HG03442 (cell line): ENCODE measurements at regions not wholly inside any gene's neighbourhood (a gene's known extent, or its start where the extent isn't known, plus 50 kb on each side); places are given as distances from the start of the nearest gene placed in this dataset.

Source experiments
- ATAC-seq: cut with Tn5 transposase; IDR thresholded peaks from one replicate; pipeline ENCODE4 v1.9.1; 2021; ENCODE audit warnings: mild to moderate bottlenecking, moderate library complexity; ENCODE audit not compliant: unreplicated experiment

GRCh38 chr6:133170602-133171001 is 70.6 kb upstream of the EYA4 start:
- ATAC-seq, result no peak

GRCh38 chr6:133171989-133172604 is 69.1 kb upstream of the EYA4 start:
- no peak for ATAC-seq

DNA sequence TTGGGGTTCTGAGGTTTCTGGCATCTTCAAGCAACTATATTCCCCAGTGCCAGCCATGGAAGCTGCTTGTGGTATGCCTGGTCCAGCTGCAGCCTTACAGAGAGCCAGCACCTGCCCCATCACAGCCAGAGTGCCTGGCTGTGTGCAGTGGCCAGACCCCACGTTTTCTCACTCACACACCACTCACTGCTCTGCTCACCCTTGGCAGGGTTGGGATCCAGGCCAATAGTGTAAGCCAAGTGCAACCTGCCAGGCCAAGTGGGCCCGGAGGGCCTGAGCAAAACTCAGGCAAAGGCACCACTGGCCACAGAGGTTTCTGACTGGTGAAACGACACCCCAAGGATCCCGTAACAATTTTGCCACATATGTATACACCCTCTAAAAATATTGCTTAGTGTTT is 67.9 kb upstream of the EYA4 start:
- ATAC-seq, result no peak

GRCh38 chr6:133179481-133179880 is 61.7 kb upstream of the EYA4 start:
- no peak for ATAC-seq

DNA sequence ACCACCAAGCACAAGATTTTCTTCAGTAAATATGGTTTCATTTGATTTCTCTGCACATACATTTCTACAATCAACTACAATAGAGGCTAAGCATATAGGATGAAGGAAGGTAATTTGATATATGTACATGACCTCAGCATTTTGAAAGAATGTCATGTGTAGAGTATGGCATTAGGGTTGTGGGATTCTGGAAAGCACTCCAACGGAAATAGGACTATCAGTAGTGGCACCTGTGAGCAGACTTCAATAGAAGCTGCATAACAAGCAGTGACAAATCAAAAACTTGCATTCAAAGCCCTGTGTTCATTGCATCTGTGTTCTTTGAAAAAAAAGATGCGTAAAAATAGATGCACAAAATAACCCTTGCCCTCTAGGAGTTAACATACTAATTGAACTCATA is 57.5 kb upstream of the EYA4 start:
- no peak for ATAC-seq

GRCh38 chr6:133184798-133185372 is 56.3 kb upstream of the EYA4 start:
- ATAC-seq, result no peak

DNA sequence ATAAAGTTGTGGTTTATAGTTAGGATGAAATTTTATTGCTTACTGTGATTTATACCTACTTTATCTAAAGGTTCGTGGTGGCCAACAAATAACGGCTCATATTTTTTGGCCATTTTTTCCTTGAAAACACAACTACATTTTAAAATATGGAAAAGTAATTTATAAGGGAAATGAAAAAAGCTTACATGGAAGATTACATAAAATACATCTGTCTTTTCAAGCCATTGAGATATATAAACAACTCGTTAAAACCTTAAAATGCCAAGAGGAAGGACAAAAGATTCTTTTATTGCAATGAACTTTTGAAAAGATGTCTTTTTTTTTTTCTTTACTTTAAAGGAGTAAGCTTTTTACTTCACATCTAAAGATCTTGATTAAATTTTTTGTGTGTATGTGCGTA is 55.4 kb upstream of the EYA4 start:
- ATAC-seq, result no peak

DNA sequence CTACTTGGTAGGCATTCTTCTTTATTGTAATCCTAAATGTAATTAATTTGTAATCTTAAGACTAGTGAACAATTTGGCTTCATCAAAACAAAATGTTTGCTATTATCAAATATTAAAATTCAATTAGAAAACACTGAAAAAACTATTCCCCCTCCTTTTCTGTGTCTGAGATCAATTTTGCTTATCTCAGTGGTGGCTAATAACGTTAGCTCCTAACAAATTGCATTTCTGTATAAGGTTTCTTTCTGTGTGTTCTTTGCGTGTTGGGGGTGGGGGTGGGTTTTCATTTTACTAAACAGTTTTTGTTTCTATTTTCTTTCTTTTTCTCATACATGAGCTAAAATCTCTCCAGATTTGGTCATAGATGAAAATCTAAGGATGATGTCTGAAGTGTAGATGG is 54.0 kb upstream of the EYA4 start:
- ATAC-seq, result no peak

DNA sequence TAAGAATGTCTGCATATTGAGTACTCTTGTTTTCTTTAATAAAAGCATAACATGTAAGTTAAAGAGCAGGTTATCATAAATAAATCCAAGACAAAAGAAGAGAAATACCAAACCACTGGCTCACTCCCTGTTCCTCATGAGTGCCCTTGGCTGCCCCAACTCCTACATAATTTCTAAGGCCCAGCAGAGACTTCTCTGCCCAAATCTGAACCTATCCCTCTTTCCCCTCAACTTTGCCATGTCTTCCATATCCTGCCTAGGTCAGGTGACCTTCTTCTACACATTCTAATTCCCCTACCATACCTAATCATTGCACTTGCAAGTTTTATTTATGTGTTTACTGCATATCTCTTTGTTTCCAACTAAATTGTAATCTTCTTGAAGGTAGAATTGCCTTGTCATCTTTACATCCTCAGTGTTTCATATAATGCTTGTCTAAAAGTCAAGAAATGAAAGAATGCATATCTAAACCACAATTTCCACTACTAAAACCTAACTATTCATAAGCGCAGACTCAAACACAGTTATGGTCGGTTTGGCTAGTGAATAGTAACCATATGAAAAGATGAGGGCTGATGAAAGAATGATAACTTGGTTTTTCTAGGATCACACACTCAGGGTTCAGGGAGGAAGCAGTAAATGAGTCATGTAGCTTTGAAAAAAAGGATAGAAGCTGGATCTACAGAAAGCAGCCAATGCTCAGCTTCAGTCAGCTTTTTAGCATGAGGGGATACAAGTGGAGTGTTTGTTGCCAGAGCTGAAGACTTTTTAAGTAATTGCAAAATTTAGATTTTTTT is 53.3 kb upstream of the EYA4 start:
- ATAC-seq, result no peak

GRCh38 chr6:133190912-133191311 is 50.2 kb upstream of the EYA4 start:
- no peak for ATAC-seq

- ATAC-seq, result no peak
Measured at GRCh38 chr6:133191323-133191722, 49.8 kb upstream of the EYA4 start.
